Body of pancreas (tissue), 4 donors: ENCODE measurements at regions not wholly inside any gene's neighbourhood (a gene's known extent, or its start where the extent isn't known, plus 50 kb on each side); places are given as distances from the start of the nearest gene placed in this dataset.

Source experiments
- POLR2A ChIP-seq, 3 donors: fragments of 450-650 bp; IDR thresholded peaks; one replicate each; pipeline ENCODE4 v1.6.1; 2016; ENCODE audit warnings: antibody characterized with exemption in 3 of 3, mild to moderate bottlenecking in 2 of 3
- TF ChIP-seq, protein P1 (sequence below), 7 experiments: fragments of 450-650 bp in 4 of 7; fragments of 200-600 bp in 3 of 7; sonication (generic) in 3 of 7; IDR thresholded peaks; one replicate each; pipeline ENCODE4 v1.5.1; 2016 to 2019; ENCODE audit warnings: antibody characterized with exemption in 7 of 7

GRCh38 chr4:14180983-14181601 is 553.6 kb upstream of the BOD1L1 start:
- TF ChIP-seq, protein P1, sequence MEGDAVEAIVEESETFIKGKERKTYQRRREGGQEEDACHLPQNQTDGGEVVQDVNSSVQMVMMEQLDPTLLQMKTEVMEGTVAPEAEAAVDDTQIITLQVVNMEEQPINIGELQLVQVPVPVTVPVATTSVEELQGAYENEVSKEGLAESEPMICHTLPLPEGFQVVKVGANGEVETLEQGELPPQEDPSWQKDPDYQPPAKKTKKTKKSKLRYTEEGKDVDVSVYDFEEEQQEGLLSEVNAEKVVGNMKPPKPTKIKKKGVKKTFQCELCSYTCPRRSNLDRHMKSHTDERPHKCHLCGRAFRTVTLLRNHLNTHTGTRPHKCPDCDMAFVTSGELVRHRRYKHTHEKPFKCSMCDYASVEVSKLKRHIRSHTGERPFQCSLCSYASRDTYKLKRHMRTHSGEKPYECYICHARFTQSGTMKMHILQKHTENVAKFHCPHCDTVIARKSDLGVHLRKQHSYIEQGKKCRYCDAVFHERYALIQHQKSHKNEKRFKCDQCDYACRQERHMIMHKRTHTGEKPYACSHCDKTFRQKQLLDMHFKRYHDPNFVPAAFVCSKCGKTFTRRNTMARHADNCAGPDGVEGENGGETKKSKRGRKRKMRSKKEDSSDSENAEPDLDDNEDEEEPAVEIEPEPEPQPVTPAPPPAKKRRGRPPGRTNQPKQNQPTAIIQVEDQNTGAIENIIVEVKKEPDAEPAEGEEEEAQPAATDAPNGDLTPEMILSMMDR (IDR thresholded peaks at IDR 0.05): no peak
- TF ChIP-seq POLR2A (IDR thresholded peaks at IDR 0.05): no peak
